Mesendoderm (in vitro differentiated cells): ENCODE measurements at regions not wholly inside any gene's neighbourhood (a gene's known extent, or its start where the extent isn't known, plus 50 kb on each side); places are given as distances from the start of the nearest gene placed in this dataset.

Experiments used
- DNase-seq: peaks from one replicate; pipeline ENCODE4 v3.0.0; 2013
- H2AK5ac ChIP-seq: 2 replicates; pipeline ENCODE4 v1.6.1; 2013; ENCODE audit warnings: low read length, inconsistent platforms
- H2BK120ac ChIP-seq: 2 replicates; pipeline ENCODE4 v1.6.1; 2013; ENCODE audit warnings: low read depth, mild to moderate bottlenecking, low read length, moderate library complexity, mixed read lengths
- H2BK15ac ChIP-seq: replicated peaks from 2 replicates; pipeline ENCODE4 v1.6.1; 2013; ENCODE audit warnings: low read depth, mild to moderate bottlenecking, moderate library complexity
- H2BK5ac ChIP-seq: 2 replicates; pipeline ENCODE4 v1.6.1; 2013; ENCODE audit warnings: low read length, inconsistent platforms
- H3K18ac ChIP-seq: 2 replicates; pipeline ENCODE4 v1.6.1; 2013; ENCODE audit warnings: mild to moderate bottlenecking, low read length, mixed read lengths
- H3K23ac ChIP-seq: one replicate; pipeline ENCODE4 v1.6.1; 2013; ENCODE audit warnings: low read length
- H3K27ac ChIP-seq: 2 replicates; pipeline ENCODE4 v1.5.1; 2013; ENCODE audit warnings: low read depth, mild to moderate bottlenecking, inconsistent platforms, low read length, moderate library complexity
- H3K27me3 ChIP-seq: 2 replicates; pipeline ENCODE4 v1.6.1; 2013; ENCODE audit warnings: low read length, control low read depth, mild to moderate bottlenecking, inconsistent platforms; ENCODE audit not compliant: insufficient read depth, poor library complexity
- H3K36me3 ChIP-seq: 2 replicates; pipeline ENCODE4 v1.6.1; 2013; ENCODE audit warnings: low read length, inconsistent platforms; ENCODE audit not compliant: control insufficient read depth, insufficient read depth
- H3K4ac ChIP-seq: one replicate; pipeline ENCODE4 v1.6.1; 2013; ENCODE audit warnings: low read depth, mild to moderate bottlenecking, low read length, moderate library complexity
- H3K4me1 ChIP-seq: 2 replicates; pipeline ENCODE4 v1.6.1; 2013; ENCODE audit warnings: low read depth, low read length, inconsistent platforms; ENCODE audit not compliant: control insufficient read depth
- H3K4me2 ChIP-seq: 2 replicates; pipeline ENCODE4 v1.6.1; 2013; ENCODE audit warnings: low read length
- H3K4me3 ChIP-seq: 2 replicates; pipeline ENCODE4 v1.5.1; 2013; ENCODE audit warnings: mild to moderate bottlenecking, low read length
- H3K56ac ChIP-seq: one replicate; pipeline ENCODE4 v1.6.1; 2013; ENCODE audit warnings: low read length
- H3K79me1 ChIP-seq: 2 replicates; pipeline ENCODE4 v1.6.1; 2013; ENCODE audit warnings: low read length, inconsistent platforms
- H3K79me2 ChIP-seq: 2 replicates; pipeline ENCODE4 v1.6.1; 2013; ENCODE audit warnings: mild to moderate bottlenecking, low read length; ENCODE audit not compliant: control insufficient read depth, insufficient read depth
- H3K9ac ChIP-seq: 2 replicates; pipeline ENCODE4 v1.6.1; 2013; ENCODE audit warnings: low read length, inconsistent platforms
- H4K5ac ChIP-seq: one replicate; pipeline ENCODE4 v1.6.1; 2013; ENCODE audit warnings: low read length
- H4K8ac ChIP-seq: one replicate; pipeline ENCODE4 v1.6.1; 2013; ENCODE audit warnings: low read depth, mild to moderate bottlenecking, control low read depth, low read length, moderate library complexity
- WGBS: extraction: QIAGEN DNeasy Blood & Tissue Kit; methylation state at CpG from one replicate; pipeline ENCODE4 v1.1.7; 2013; ENCODE audit warnings: low lambda C conversion rate, missing lambda C conversion rate; ENCODE audit not compliant: insufficient coverage; ENCODE audit errors: extremely low coverage; 5-methylcytosine and 5-hydroxymethylcytosine counted together

- H3K79me2 ChIP-seq: no peaks in the 10 kb centered on the region
- H2BK15ac ChIP-seq: no peak overlapping the region
- H3K4me2 ChIP-seq: no peak overlapping the region
- no CpG with 5 or more reads among the region's 3 CpGs for WGBS
- no peak overlapping the region for H3K9ac ChIP-seq
- H3K18ac ChIP-seq: no peak overlapping the region
- H2BK5ac ChIP-seq: no peak overlapping the region
- no peaks in the 10 kb centered on the region for H3K36me3 ChIP-seq
- no peak overlapping the region for H4K8ac ChIP-seq
- no peak overlapping the region for H3K4ac ChIP-seq
- no peak for DNase-seq
- no peaks in the 10 kb centered on the region for H3K79me1 ChIP-seq
- no peak overlapping the region for H4K5ac ChIP-seq
- H3K4me3 ChIP-seq: no peak overlapping the region
- no peaks in the 10 kb centered on the region for H3K4me1 ChIP-seq
- H2BK120ac ChIP-seq: no peak overlapping the region
- H3K23ac ChIP-seq: no peak overlapping the region
- no peaks in the 10 kb centered on the region for H3K27me3 ChIP-seq
- no peak overlapping the region for H2AK5ac ChIP-seq
- H3K27ac ChIP-seq: no peak overlapping the region
- H3K56ac ChIP-seq: no peak overlapping the region
These were observed 534.7 kb downstream of the CAAP1 start for GRCh38 chr9:26357803-26358344.

GRCh38 chr9:26356491-26356890, 536.1 kb downstream of the CAAP1 start:
- no peaks in the 10 kb centered on the region for H3K4me1 ChIP-seq
- no peak overlapping the region for H4K8ac ChIP-seq
- no peak overlapping the region for H2BK15ac ChIP-seq
- no peak overlapping the region for H3K23ac ChIP-seq
- H3K9ac ChIP-seq: no peak overlapping the region
- H3K18ac ChIP-seq: no peak overlapping the region
- no peak overlapping the region for H2BK120ac ChIP-seq
- no peak overlapping the region for H2BK5ac ChIP-seq
- H3K4me2 ChIP-seq: no peak overlapping the region
- no peaks in the 10 kb centered on the region for H3K27me3 ChIP-seq
- H3K36me3 ChIP-seq: no peaks in the 10 kb centered on the region
- no peak for DNase-seq
- no peak overlapping the region for H3K27ac ChIP-seq
- WGBS: no CpG with 5 or more reads among the region's 2 CpGs
- no peaks in the 10 kb centered on the region for H3K79me1 ChIP-seq
- no peak overlapping the region for H4K5ac ChIP-seq
- H3K56ac ChIP-seq: no peak overlapping the region
- H3K4me3 ChIP-seq: no peak overlapping the region
- H2AK5ac ChIP-seq: no peak overlapping the region
- H3K79me2 ChIP-seq: no peaks in the 10 kb centered on the region
- no peak overlapping the region for H3K4ac ChIP-seq

- Histone ChIP-seq H3K56ac (no peak overlapping the region), H3K4me3 (no peak overlapping the region), H2BK5ac (no peak overlapping the region), H3K79me2 (no peaks in the 10 kb centered on the region), H3K27me3 (no peaks in the 10 kb centered on the region), H3K4me1 (no peaks in the 10 kb centered on the region), H3K4me2 (no peak overlapping the region), H3K4ac (no peak overlapping the region), H2BK15ac (no peak overlapping the region), H3K23ac (no peak overlapping the region), H4K5ac (no peak overlapping the region), H3K9ac (no peak overlapping the region), H3K36me3 (no peaks in the 10 kb centered on the region), H4K8ac (peak overlapping the region; percentile 39), H2AK5ac (no peak overlapping the region), H3K27ac (no peak overlapping the region), H2BK120ac (no peak overlapping the region), H3K79me1 (no peaks in the 10 kb centered on the region), H3K18ac (no peak overlapping the region)
- WGBS: no CpG with 5 or more reads among the region's 8 CpGs
- DNase-seq: no peak
These were observed 545.6 kb downstream of the CAAP1 start for GRCh38 chr9:26346942-26347477.

GRCh38 chr9:26341545-26341944, 551.1 kb downstream of the CAAP1 start:
- H2BK15ac ChIP-seq: no peak overlapping the region
- no peak overlapping the region for H3K23ac ChIP-seq
- no peak overlapping the region for H3K18ac ChIP-seq

GRCh38 chr9:26339796-26340195, 552.8 kb downstream of the CAAP1 start:
- H3K4me1 ChIP-seq: no peaks in the 10 kb centered on the region
- no peak overlapping the region for H3K9ac ChIP-seq
- H3K56ac ChIP-seq: no peak overlapping the region
- no peak overlapping the region for H2BK120ac ChIP-seq
- H3K27ac ChIP-seq: no peak overlapping the region
- no peak overlapping the region for H3K4ac ChIP-seq
- no peak overlapping the region for H3K4me3 ChIP-seq
- H3K23ac ChIP-seq: no peak overlapping the region
- WGBS: no CpG with 5 or more reads among the region's 5 CpGs
- no peaks in the 10 kb centered on the region for H3K36me3 ChIP-seq
- H3K4me2 ChIP-seq: no peak overlapping the region
- H2AK5ac ChIP-seq: no peak overlapping the region
- no peaks in the 10 kb centered on the region for H3K79me1 ChIP-seq
- H3K18ac ChIP-seq: no peak overlapping the region
- no peak overlapping the region for H2BK5ac ChIP-seq
- no peak overlapping the region for H4K5ac ChIP-seq
- DNase-seq: no peak
- H4K8ac ChIP-seq: no peak overlapping the region
- no peak overlapping the region for H2BK15ac ChIP-seq
- no peaks in the 10 kb centered on the region for H3K79me2 ChIP-seq
- H3K27me3 ChIP-seq: no peaks in the 10 kb centered on the region

More at GRCh38 chr9:26341545-26341944, 551.1 kb downstream of the CAAP1 start:
- Histone ChIP-seq H3K4me2 (no peak overlapping the region), H3K4me3 (no peak overlapping the region), H3K36me3 (no peaks in the 10 kb centered on the region), H2BK120ac (no peak overlapping the region), H3K27ac (no peak overlapping the region), H3K4me1 (no peaks in the 10 kb centered on the region), H3K27me3 (no peaks in the 10 kb centered on the region), H2BK5ac (no peak overlapping the region), H3K4ac (no peak overlapping the region), H4K8ac (no peak overlapping the region), H3K56ac (no peak overlapping the region), H3K79me2 (no peaks in the 10 kb centered on the region), H3K79me1 (no peaks in the 10 kb centered on the region), H3K9ac (no peak overlapping the region), H2AK5ac (no peak overlapping the region), H4K5ac (no peak overlapping the region)
- WGBS: no CpG with 5 or more reads among the region's 1 CpG
- DNase-seq: no peak

- H2BK120ac ChIP-seq: no peak overlapping the region
- H2AK5ac ChIP-seq: no peak overlapping the region
- H2BK5ac ChIP-seq: no peak overlapping the region
- no peak overlapping the region for H3K4me3 ChIP-seq
- no peaks in the 10 kb centered on the region for H3K4me1 ChIP-seq
- no peak overlapping the region for H2BK15ac ChIP-seq
- H3K18ac ChIP-seq: no peak overlapping the region
- H3K4ac ChIP-seq: no peak overlapping the region
- H4K8ac ChIP-seq: no peak overlapping the region
- no peak overlapping the region for H3K4me2 ChIP-seq
- no peak overlapping the region for H4K5ac ChIP-seq
- no peaks in the 10 kb centered on the region for H3K79me2 ChIP-seq
- WGBS: no CpG with 5 or more reads among the region's 2 CpGs
- H3K56ac ChIP-seq: no peak overlapping the region
- H3K23ac ChIP-seq: no peak overlapping the region
- DNase-seq: no peak
- no peak overlapping the region for H3K9ac ChIP-seq
- H3K27ac ChIP-seq: no peak overlapping the region
- no peaks in the 10 kb centered on the region for H3K36me3 ChIP-seq
- H3K27me3 ChIP-seq: no peaks in the 10 kb centered on the region
- H3K79me1 ChIP-seq: no peaks in the 10 kb centered on the region
These were observed 557.5 kb downstream of the CAAP1 start for GRCh38 chr9:26335116-26335515.
